ENCODE measurements at regions not wholly inside any gene's neighbourhood (a gene's known extent, or its start where the extent isn't known, plus 50 kb on each side); places are given as distances from the start of the nearest gene placed in this dataset.

DNA sequence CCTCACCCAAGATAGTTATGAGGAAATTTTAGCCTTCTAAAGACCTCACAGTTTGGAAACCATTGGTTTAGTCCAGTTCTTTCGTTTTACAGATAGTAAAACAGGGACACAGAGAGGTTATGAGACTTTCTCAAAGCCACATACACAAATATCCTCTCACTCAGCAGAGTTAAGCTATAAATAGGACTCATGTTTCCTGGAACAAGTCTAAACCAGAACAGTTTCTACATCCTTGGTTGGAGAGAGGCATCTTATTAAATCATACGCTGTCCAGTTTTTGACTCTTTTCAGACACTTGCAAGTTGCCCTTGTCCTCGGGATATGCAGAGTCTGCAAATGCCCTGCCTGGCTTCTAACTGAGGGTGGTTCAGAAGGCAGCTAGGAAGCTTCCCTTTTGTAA lies 462.1 kb upstream of the DEPDC1 start:
- DNase-seq (ENCODE audit: low spot score): peak; percentile 61

GRCh38 chr1:68959461-68960030 lies 462.7 kb upstream of the DEPDC1 start:
- DNase-seq (ENCODE audit: low spot score): no peak

DNA sequence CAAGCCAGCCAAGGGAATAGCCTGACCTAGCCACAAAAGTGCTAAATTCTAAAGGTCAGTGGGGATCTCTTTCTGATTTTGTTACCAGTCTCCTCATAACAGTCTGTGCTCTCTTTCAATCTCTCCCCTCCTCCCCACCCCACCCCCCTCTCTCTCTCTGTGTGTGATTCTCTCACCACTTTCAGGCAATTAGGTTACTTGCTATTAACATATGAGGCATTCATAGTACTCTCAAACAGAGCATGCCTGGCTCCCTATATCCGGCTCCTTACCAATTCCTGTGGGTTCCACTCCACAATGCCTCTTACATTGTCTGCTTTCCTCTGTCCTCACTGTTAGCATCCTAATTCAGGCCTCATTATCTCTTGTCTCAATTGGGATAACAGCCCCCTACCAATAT lies 464.3 kb upstream of the DEPDC1 start:
- no peak for DNase-seq (ENCODE audit: low spot score)

GRCh38 chr1:68963353-68963752 lies 466.5 kb upstream of the DEPDC1 start:
- no peak for DNase-seq (ENCODE audit: low spot score)

DNA sequence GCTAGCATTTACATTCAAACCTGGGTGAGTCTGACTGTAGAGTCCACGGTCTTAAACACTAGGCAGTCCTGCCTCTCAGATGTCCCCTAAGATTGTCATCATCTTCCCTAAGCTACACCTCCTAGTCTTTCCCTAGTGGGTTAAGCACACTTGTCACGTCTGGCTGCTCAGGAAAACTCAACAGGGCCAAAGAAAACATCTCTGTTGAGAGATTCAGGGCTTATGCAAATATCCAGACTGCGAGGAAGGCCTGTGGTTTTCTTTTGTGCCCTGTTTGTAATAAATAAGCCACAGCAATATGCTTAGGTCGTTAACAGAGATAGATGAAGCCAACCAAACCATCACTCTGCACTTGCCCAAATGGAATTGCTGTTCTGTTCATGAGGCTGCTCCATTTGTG lies 472.6 kb upstream of the DEPDC1 start:
- no peak for DNase-seq (ENCODE audit: low spot score)

DNA sequence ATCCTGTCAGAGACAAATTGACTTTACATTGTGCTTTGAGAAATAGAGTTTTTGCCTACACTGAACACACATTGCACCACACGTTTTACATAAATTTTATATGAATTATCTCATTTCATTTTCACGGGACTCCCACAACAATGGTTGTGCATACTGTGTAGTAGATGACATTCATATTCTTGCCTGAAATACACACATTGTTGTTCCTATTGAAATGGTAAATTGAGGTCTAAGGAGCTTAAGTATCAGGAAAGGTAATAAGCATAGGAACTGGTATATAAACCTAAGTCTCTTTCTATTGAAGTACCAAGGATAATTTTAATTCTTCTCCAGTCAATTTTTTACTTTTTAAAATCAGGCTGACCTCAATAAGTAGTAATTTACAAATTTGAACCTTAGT lies 473.7 kb upstream of the DEPDC1 start:
- no peak for DNase-seq (ENCODE audit: low spot score)

DNA sequence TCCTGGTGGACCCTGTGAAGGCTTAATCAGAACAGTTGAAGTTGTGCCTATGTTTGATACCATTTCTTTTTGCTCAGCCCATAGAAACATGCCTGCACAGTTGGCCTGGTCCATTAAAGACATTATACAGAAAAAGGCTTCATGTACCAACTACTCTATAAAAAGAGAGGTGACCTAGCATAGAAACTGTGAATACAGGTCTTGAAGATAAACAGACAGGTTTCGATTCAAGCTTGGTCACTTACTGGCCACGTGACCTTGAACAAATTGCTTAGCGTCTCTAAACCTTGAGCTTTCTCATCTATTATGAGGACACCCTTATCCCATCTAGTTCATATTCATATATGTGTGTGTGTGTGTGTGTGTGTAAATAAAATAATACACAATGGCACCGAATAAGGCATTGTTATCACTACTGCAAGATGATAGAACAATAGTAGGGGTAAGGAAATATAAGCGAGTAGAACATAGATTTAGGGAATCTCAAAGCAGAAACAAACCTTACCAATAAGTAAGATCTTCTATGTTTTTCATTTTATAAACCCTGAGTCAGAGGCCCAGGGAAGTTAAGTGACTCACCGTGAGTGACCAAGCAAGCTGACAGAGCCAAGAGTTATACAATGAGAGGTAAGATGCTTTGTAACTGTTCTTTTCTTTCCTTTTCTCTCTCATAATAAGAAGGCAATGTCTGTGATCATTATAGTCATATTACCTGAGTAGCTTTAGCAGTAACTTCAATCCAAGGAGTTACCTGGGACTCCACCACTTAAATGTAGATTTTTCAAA lies 476.8 kb upstream of the DEPDC1 start:
- DNase-seq (ENCODE audit: low spot score): peak; percentile 15

DNA sequence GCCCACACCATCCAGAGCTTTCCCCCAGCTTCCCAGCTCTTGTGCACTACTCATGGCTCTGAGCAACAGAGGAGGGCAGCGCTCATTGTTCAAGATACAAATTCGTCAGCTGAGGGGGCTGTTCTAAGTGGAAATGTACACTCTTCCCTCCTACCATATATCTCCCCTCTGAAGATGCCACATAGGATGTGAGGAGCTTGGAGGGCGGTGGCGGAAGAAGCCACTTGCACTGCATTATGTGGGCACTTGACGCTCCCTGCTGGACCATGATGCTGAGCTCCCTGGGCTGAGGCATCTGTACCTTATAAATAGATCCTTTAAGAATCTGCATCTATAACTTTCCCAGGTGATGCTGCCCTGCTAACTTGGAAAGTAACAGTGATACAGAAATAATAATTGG lies 477.6 kb upstream of the DEPDC1 start:
- no peak for DNase-seq (ENCODE audit: low spot score)

- DNase-seq (ENCODE audit: low spot score): peak; percentile 82
These were observed 478.5 kb upstream of the DEPDC1 start for GRCh38 chr1:68975212-68975933.

DNA sequence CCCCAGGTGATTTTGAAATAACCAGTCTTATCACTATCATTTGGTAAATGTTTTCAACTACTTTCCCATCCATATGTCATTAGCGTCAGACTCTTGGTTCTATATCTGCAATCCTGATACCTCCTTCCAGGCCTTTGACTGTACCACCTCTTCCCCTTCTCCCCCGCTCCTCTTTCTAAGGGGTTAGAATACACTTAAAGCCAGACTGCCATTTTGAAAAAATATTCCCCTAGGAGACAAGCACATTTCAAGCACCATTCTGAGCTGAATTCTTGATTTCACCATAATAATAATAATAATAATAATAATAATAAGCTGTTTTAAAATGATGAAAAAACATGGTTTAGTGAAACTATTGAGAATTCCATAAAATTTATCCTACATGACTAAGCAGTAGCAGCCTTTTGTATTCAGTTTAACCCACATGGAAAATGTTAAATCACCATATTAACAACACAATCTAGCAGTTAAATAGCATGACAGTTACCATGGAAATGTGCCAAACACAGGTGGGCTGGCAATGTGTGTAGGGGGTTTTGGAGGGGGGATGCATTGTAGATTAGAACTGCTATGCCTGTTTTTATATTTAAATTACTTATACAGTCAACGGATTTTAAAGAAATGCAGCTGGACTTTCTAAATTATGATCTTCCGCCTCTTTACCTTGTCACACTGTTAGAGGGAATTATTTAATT lies 480.2 kb upstream of the DEPDC1 start:
- no peak for DNase-seq (ENCODE audit: low spot score)

- DNase-seq (ENCODE audit: low spot score): no peak
These were observed 483.0 kb upstream of the DEPDC1 start for GRCh38 chr1:68979891-68980290.

DNA sequence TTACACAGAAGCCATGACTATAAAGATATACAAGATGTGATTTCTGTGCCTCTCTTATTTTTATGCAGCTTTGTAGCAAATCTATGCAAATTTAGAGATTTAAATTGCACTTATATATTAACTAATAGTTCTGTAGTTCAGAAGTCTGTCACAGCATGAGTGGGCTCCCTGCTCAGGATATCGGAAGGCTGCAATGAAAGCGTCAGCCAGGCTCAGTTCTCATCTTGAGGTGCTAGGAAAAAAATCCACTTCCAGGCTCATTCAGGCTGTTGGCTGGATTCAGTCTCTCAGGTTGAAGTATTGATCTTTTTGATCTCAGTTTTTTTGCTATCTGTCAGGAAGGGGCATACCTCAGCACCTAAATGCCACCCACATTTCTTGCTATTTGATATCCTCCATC lies 487.4 kb upstream of the DEPDC1 start:
- no peak for DNase-seq (ENCODE audit: low spot score)

GRCh38 chr1:68994096-68994495 lies 497.2 kb upstream of the DEPDC1 start:
- no peak for DNase-seq (ENCODE audit: low spot score)

DNA sequence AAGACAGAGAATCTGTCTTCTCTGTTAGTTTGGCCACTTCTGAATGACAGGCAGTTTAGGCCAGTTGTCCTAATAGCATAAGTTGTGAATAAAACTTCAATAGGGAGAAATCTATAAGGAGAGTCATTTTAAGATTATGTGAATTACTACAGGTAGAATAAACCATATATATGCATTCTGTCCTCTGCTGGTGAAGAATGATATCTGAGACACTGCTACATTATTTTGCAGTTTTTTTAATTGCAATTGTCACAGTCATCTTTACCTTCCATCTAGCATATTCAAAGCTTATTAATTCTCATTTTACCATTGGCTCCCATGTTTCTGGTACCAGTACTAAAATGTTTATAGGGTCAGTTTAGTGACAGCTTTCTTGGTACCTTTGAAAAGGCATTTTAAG lies 519.6 kb upstream of the DEPDC1 start:
- no peak for DNase-seq (ENCODE audit: low spot score)

DNA sequence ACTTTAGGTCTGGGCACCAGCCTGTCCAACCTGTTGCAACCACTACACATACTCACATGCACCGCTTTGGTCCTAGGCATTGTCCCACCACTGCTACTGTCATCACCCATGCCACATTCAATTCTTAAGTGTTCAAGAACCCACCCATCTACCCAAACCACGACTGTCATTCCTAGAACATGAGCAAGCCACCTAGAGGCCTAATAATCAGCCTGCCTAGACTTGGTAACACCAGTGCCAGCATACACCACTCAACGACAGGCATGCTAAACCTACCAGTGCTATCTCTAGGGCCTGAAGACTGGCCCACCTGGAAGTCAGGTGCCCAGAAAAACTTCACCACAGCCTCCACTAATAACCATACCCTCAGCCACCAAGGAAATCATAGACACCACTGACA lies 532.8 kb upstream of the DEPDC1 start:
- no peak for DNase-seq (ENCODE audit: low spot score)

- DNase-seq (ENCODE audit: low spot score): no peak
These were observed 529.3 kb upstream of the LRRC7 start for GRCh38 chr1:69038379-69038778.

GRCh38 chr1:69045572-69045971 lies 522.1 kb upstream of the LRRC7 start:
- DNase-seq (ENCODE audit: low spot score): no peak

GRCh38 chr1:69055194-69055593 lies 512.5 kb upstream of the LRRC7 start:
- peak; percentile 39 for DNase-seq (ENCODE audit: low spot score)

GRCh38 chr1:69058454-69058853 lies 509.3 kb upstream of the LRRC7 start:
- no peak for DNase-seq (ENCODE audit: low spot score)

DNA sequence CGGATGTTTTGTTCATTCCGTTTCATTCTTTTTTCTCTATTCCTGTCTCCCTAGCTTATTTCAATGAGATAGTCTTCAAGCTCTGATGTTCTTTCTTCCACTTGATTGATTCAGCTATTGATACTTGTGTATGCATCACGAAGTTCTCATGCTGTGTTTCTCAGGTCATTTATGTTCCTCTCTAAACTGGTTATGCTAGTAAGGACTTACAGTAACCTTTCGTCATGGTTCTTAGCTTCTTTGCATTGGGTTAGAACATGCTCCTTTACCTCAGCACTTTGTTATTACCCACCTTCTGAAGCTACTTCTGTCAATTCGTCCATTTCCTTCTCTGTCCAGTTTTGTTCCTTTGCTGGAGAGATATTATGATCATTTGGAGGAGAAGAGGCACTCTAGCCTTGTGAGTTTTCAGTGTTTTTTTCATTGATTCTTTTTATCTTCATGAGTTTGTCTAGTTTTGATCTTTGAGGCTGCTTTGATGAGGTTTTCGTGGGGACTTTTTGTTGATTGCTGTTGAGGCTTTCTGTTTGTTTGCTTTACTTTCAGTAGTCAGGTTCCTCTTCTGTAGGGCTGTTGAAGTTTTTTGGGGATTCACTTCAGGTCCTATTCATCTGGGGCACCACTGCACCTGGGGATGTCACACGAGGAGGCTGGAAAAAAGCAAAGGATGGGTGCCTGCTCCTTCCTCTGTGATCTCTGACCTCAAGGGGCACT lies 496.9 kb upstream of the LRRC7 start:
- DNase-seq (ENCODE audit: low spot score): no peak

DNA sequence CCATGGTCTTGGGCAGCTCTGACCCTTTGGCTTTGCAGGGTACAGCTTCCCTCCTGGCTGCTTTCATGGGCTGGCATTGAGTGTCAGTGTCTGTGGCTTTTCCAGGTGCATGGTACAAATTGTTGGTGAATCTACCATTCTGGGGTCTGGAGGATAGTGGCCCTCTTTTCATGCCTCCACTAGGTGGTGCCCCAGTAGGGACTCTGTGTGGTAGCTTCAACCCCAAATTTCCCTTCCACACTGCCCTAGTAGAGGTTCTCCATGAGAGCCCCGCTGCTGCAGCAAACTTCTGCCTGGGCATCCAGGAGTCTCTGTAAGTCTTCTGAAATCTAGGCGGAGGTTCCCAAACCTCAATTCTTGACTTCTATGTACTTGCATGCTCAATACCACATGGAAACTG lies 494.5 kb upstream of the LRRC7 start:
- no peak for DNase-seq (ENCODE audit: low spot score)

GRCh38 chr1:69076631-69077030 lies 491.1 kb upstream of the LRRC7 start:
- no peak for DNase-seq (ENCODE audit: low spot score)

Measured in umbilical cord (tissue), 1 donor.